Effector memory CD8-positive, alpha-beta T cell (primary cell): ENCODE measurements at regions not wholly inside any gene's neighbourhood (a gene's known extent, or its start where the extent isn't known, plus 50 kb on each side); places are given as distances from the start of the nearest gene placed in this dataset.

Source experiments
- ATAC-seq: fragments of 150-1000 bp; cut with Tn5 transposase; replicated peaks from 2 replicates; pipeline ENCODE4 v1.10.0; 2021; ENCODE audit warnings: mild to moderate bottlenecking, moderate library complexity
- DNase-seq, 3 experiments: peaks; one replicate each; pipeline ENCODE4 v3.0.0; 2021
- H3K27ac Mint-ChIP-seq, 2 donors: one replicate each; pipeline ENCODE4 v1.8.0; 2022; ENCODE audit warnings: mild to moderate bottlenecking in 2 of 2, mixed read lengths in 2 of 2, moderate library complexity in 2 of 2
- H3K27me3 Mint-ChIP-seq, 2 donors: one replicate each; pipeline ENCODE4 v1.8.0; 2022; ENCODE audit warnings: mixed read lengths in 2 of 2
- H3K36me3 Mint-ChIP-seq: one replicate; pipeline ENCODE4 v1.8.0; 2022; ENCODE audit warnings: mild to moderate bottlenecking, moderate library complexity, mixed read lengths; ENCODE audit not compliant: insufficient read depth
- H3K4me1 Mint-ChIP-seq, 2 donors: one replicate each; pipeline ENCODE4 v1.8.0; 2022; ENCODE audit warnings: low read depth in 2 of 2, mixed read lengths in 2 of 2
- H3K4me3 Mint-ChIP-seq, 2 donors: one replicate each; pipeline ENCODE4 v1.8.0; 2022; ENCODE audit warnings: mild to moderate bottlenecking in 2 of 2, mixed read lengths in 2 of 2, moderate library complexity in 2 of 2
- H3K9me3 Mint-ChIP-seq, 2 donors: one replicate each; pipeline ENCODE4 v1.8.0; 2022; ENCODE audit warnings: mixed read lengths in 2 of 2

GRCh38 chr19:30303131-30303654 lies 69.0 kb upstream of the ZNF536 start:
- Mint-ChIP-seq H3K27ac (no peak overlapping the region), H3K4me1 (no peaks in the 10 kb centered on the region), H3K27me3 (peaks cover 0 to 16% of the 10 kb centered on the region in 2 donors), H3K9me3 (no peaks in the 10 kb centered on the region), H3K36me3 (no peaks in the 10 kb centered on the region), H3K4me3 (no peak overlapping the region)
- DNase-seq (no peak), ATAC-seq (no peak)

- ATAC-seq (no peak), DNase-seq (no peak)
- no peaks in the 10 kb centered on the region for H3K4me1 Mint-ChIP-seq
- H3K27me3 Mint-ChIP-seq: peaks cover 0 to 16% of the 10 kb centered on the region in 2 donors
- no peaks in the 10 kb centered on the region for H3K9me3 Mint-ChIP-seq
- no peak overlapping the region for H3K27ac Mint-ChIP-seq
- no peaks in the 10 kb centered on the region for H3K36me3 Mint-ChIP-seq
- H3K4me3 Mint-ChIP-seq: no peak overlapping the region
Observed at GRCh38 chr19:30304540-30304939, 67.6 kb upstream of the ZNF536 start.

DNA sequence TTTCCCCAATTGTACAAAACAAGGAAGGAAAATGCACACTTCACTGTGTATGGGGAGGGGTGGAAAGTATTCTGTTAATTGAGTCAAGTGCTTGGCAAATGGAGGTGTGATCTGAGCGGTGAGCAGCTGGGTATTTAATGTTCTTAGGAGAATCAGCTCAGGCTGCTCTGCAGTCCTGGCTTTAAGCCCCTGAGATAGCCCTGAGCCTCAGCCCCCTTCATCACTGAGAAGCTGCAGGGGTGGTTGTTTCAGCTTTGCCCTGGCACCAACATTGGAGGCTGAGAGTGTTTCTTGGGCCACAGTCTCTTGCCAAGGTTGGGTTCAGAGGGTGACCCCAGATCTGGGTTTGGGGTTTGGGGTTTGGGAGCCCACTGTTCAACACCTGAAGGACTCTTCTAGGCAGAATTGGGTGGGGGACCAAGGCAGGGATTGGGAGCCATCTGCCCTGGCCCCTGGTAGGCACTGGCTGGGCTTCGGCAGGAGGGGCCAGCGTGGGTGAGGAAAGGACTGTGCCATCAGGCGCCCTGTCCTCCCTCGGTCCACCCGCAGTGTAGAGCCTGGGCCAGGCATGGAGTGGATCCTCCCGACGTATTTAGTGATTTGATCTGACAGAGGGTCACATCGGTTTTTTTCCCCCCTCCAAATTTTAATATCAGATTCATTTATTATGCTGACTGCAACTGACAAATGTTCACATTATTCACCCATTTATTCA lies 66.7 kb upstream of the ZNF536 start:
- no peak for ATAC-seq
- H3K36me3 Mint-ChIP-seq: no peaks in the 10 kb centered on the region
- no peak for DNase-seq
- no peak overlapping the region for H3K4me3 Mint-ChIP-seq
- H3K27ac Mint-ChIP-seq: no peak overlapping the region
- no peaks in the 10 kb centered on the region for H3K9me3 Mint-ChIP-seq
- H3K27me3 Mint-ChIP-seq: peaks cover 0 to 8% of the 10 kb centered on the region in 2 donors
- H3K4me1 Mint-ChIP-seq: no peaks in the 10 kb centered on the region

GRCh38 chr19:30307191-30307974 lies 64.8 kb upstream of the ZNF536 start:
- Mint-ChIP-seq H3K36me3 (no peaks in the 10 kb centered on the region), H3K9me3 (no peaks in the 10 kb centered on the region), H3K4me3 (no peak overlapping the region), H3K27me3 (no peaks in the 10 kb centered on the region), H3K4me1 (no peaks in the 10 kb centered on the region), H3K27ac (no peak overlapping the region)
- no peak for DNase-seq
- ATAC-seq: no peak

DNA sequence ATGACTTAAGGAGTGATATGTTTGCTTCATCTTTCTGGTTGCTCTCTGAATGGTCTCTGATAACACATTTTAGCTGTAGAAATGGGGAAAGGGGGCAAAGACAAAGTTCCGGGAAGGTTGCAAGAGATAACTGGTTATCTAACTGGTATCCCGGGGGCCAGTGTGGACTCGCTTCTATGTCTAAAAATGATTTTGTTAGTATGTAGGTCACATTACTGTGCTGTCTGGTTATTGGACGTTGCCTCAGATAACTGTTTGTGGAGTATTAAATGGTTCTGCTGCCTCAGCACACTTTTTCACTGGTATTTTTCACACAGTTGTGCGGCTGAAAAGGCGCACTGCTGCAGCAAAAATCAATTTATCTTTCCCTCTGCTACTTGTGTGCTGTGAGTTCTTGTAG lies 63.0 kb upstream of the ZNF536 start:
- no peaks in the 10 kb centered on the region for H3K27me3 Mint-ChIP-seq
- no peaks in the 10 kb centered on the region for H3K36me3 Mint-ChIP-seq
- no peak overlapping the region for H3K27ac Mint-ChIP-seq
- no peaks in the 10 kb centered on the region for H3K4me1 Mint-ChIP-seq
- no peak overlapping the region for H3K4me3 Mint-ChIP-seq
- no peak for ATAC-seq
- DNase-seq: no peak
- H3K9me3 Mint-ChIP-seq: no peaks in the 10 kb centered on the region

DNA sequence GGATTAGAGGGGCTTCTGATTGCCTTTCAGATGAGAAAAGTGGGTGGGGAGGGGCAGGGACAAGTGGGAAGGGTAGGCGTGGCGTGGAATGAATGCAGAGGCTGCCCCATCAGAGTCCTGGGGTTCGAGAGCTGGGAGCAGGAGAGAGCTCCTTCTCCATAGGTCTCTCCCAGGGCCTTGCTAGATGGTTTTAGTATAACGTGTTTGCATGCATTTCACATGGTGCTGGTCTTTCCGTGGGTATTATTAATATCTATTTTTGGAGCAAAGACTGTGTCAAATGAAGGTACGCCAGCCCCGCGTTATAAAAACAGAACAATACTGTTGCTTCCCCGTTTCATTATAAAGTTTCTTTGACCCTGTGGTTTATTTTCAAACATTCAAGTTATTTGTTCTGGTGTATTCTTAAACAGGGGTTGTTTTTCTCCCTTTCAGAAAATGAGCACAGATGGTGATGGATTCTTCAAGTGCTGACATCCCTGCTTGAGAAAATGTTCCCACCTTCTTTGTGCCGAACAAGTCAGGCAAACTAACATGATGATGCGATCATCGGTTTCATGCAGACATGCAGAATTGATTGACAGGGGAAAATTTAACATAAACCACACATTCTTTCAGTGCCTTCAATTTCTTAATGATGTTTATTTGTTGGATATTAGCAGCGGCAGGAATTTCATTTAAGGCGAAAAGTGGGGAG lies 62.1 kb upstream of the ZNF536 start:
- Mint-ChIP-seq H3K4me1 (no peaks in the 10 kb centered on the region), H3K27ac (no peak overlapping the region)

GRCh38 chr19:30310602-30311263 lies 61.5 kb upstream of the ZNF536 start:
- DNase-seq: no peak
- Mint-ChIP-seq H3K4me1 (no peaks in the 10 kb centered on the region), H3K27ac (no peak overlapping the region), H3K9me3 (peaks cover 3 to 7% of the 10 kb centered on the region in 2 donors), H3K4me3 (no peak overlapping the region), H3K36me3 (no peaks in the 10 kb centered on the region), H3K27me3 (no peaks in the 10 kb centered on the region)
- ATAC-seq: no peak

More for the DNA sequence above, 62.1 kb upstream of the ZNF536 start:
- Mint-ChIP-seq H3K9me3 (peaks cover 2 to 4% of the 10 kb centered on the region in 2 donors), H3K36me3 (no peaks in the 10 kb centered on the region), H3K27me3 (no peaks in the 10 kb centered on the region), H3K4me3 (no peak overlapping the region)
- no peak for ATAC-seq
- DNase-seq: no peak

DNA sequence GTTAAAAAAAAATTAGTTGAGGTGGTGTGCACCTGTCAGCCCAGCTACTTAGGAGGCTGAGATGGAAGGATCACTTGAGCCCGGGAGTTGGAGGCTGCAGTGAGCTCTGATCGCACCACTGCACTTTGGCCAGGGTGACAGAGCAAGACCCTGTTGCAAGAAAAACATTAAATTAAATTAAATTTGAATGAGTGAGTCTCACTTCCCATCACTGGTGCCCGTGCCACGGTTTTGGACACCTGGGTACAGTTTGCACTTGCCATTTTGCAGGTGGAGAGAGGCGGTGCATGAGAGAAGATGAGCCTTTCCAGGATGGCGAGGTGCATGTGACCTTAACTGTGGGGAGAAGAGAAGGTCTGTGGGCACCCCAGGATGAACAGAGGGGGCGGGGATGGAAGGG lies 60.3 kb upstream of the ZNF536 start:
- H3K27me3 Mint-ChIP-seq: no peaks in the 10 kb centered on the region
- ATAC-seq (no peak), DNase-seq (no peak)
- peaks cover 3 to 7% of the 10 kb centered on the region in 2 donors for H3K9me3 Mint-ChIP-seq
- no peaks in the 10 kb centered on the region for H3K36me3 Mint-ChIP-seq
- no peak overlapping the region for H3K4me3 Mint-ChIP-seq
- no peaks in the 10 kb centered on the region for H3K4me1 Mint-ChIP-seq
- H3K27ac Mint-ChIP-seq: no peak overlapping the region

GRCh38 chr19:30312582-30313352 lies 59.4 kb upstream of the ZNF536 start:
- Mint-ChIP-seq H3K36me3 (no peaks in the 10 kb centered on the region), H3K9me3 (peaks cover 3 to 7% of the 10 kb centered on the region in 2 donors), H3K27me3 (no peaks in the 10 kb centered on the region), H3K27ac (no peak overlapping the region), H3K4me3 (no peak overlapping the region), H3K4me1 (no peaks in the 10 kb centered on the region)
- DNase-seq: no peak
- ATAC-seq: no peak

DNA sequence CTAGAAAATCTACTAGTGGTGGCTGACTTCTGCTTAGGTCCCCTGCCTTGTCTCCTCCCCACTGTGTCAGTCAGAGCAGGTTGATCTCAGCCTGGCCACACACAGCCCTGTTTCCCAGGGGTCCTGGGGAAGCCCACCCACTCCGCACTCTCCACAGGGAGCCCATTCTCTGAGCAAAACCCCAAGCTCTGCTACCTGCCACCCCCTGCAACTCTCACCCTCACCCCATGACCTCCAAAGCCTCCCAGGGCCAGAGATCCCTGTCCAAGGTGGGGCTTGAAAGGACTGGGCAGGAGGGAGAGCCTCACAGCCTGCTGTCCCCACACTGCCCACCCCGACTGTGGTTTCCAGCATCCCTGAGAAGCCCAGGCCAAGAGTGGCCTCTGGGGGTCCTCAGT lies 58.8 kb upstream of the ZNF536 start:
- Mint-ChIP-seq H3K36me3 (no peaks in the 10 kb centered on the region), H3K9me3 (peaks cover 3 to 7% of the 10 kb centered on the region in 2 donors), H3K27me3 (no peaks in the 10 kb centered on the region), H3K4me1 (no peaks in the 10 kb centered on the region), H3K27ac (no peak overlapping the region), H3K4me3 (no peak overlapping the region)
- DNase-seq (no peak), ATAC-seq (no peak)

GRCh38 chr19:30314056-30314804 lies 58.0 kb upstream of the ZNF536 start:
- H3K4me1 Mint-ChIP-seq: no peaks in the 10 kb centered on the region
- no peak for ATAC-seq

DNA sequence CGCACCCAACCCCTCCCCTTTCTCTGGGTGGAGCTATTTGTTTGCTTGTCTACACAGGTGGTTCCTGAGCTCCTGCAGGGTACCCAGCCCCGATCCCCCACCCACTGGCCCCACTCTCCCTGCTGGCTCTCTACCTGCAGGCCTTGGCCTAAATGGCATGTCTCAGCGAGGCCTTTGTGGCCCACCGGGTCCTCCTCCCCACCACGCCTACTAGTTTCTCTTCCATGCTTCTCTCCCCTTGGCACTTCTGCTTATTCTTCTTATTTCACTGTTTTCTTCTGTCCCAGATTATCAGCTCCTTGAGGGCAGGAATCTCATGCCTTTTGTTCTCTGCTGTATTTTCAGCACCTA lies 57.4 kb upstream of the ZNF536 start:
- Mint-ChIP-seq H3K27ac (no peak overlapping the region), H3K4me1 (no peaks in the 10 kb centered on the region), H3K9me3 (peaks cover 3 to 7% of the 10 kb centered on the region in 2 donors), H3K27me3 (no peaks in the 10 kb centered on the region), H3K4me3 (no peak overlapping the region), H3K36me3 (no peaks in the 10 kb centered on the region)
- DNase-seq (no peak), ATAC-seq (no peak)

More at GRCh38 chr19:30314056-30314804, 58.0 kb upstream of the ZNF536 start:
- Mint-ChIP-seq H3K36me3 (no peaks in the 10 kb centered on the region), H3K27me3 (no peaks in the 10 kb centered on the region), H3K9me3 (peaks cover 3 to 7% of the 10 kb centered on the region in 2 donors), H3K4me3 (no peak overlapping the region), H3K27ac (no peak overlapping the region)
- no peak for DNase-seq
